ENCODE measurements at regions not wholly inside any gene's neighbourhood (a gene's known extent, or its start where the extent isn't known, plus 50 kb on each side); places are given as distances from the start of the nearest gene placed in this dataset.

- Histone ChIP-seq H4K8ac (ENCODE audit: low read length) (no peak overlapping the region), H2AK5ac (ENCODE audit: low read length, severe bottlenecking) (no peak overlapping the region), H2BK15ac (ENCODE audit: low read depth, poor library complexity, severe bottlenecking) (no peak overlapping the region), H3K27me3 (ENCODE audit: control insufficient read depth in 1 of 2, insufficient read depth in 1 of 2, low read length in 2 of 2) (no peaks in the 10 kb centered on the region), H2BK120ac (ENCODE audit: low read depth, low read length) (no peak overlapping the region), H3K4ac (ENCODE audit: low read depth in 1 of 2, low read length in 2 of 2) (no peak overlapping the region), H3K4me1 (ENCODE audit: control insufficient read depth, insufficient read depth, low read depth, low read length) (peaks cover 1% of the 10 kb centered on the region), H3K9ac (ENCODE audit: low read length) (no peak overlapping the region), H3K36me3 (ENCODE audit: control insufficient read depth in 1 of 2, insufficient read depth in 2 of 2, low read depth in 1 of 2, low read length in 2 of 2) (no peaks in the 10 kb centered on the region), H3K18ac (ENCODE audit: low read depth in 1 of 2, low read length in 2 of 2) (no peak overlapping the region), H3K4me2 (ENCODE audit: low read length, poor library complexity, severe bottlenecking) (no peak overlapping the region), H4K91ac (ENCODE audit: low read length) (no peak overlapping the region), H3K9me3 (ENCODE audit: control insufficient read depth, low read length) (no peaks in the 10 kb centered on the region), H3K27ac (ENCODE audit: low read length, poor library complexity, severe bottlenecking) (no peak overlapping the region), H3K79me1 (replicated peaks; ENCODE audit: low read length, poor library complexity, severe bottlenecking) (no peaks in the 10 kb centered on the region), H3K23ac (ENCODE audit: low read length in 2 of 2) (no peak overlapping the region), H3K14ac (ENCODE audit: low read length in 2 of 2) (no peak overlapping the region), H2AFZ (ENCODE audit: low read depth, low read length) (no peak overlapping the region), H2BK5ac (ENCODE audit: low read depth, low read length, poor library complexity, severe bottlenecking) (no peak overlapping the region), H2BK12ac (ENCODE audit: low read length in 2 of 2) (no peak overlapping the region), H3K4me3 (ENCODE audit: insufficient read depth in 1 of 2, low read depth in 1 of 2, low read length in 2 of 2) (no peak overlapping the region)
- WGBS = 81% methylated on average over 17 of the region's 17 CpGs
- no peak for DNase-seq
Observed at GRCh38 chr2:155350783-155351580, 652.5 kb downstream of the KCNJ3 start.

DNA sequence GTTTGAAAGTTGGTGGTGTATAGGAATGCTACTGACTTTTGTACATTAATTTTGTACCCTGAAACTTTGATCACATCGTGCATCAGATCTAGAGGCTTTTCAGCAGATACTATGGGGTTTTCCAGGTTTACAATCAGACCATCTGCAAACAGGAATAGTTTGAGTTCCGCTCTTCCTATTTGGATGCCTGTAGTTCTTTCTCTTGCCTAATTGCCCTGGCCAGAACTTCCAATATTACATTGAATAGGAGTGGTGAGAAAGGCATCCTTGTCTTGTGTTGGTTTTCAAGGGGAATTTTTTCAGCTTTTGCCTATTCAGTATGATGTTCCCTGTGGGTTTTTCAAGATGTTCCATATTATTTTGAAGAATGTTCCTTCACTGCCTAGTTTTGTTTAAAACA, 633.5 kb downstream of the KCNJ3 start:
- DNase-seq = no peak
- Histone ChIP-seq H4K91ac (ENCODE audit: low read length) (no peak overlapping the region), H2BK5ac (ENCODE audit: low read depth, low read length, poor library complexity, severe bottlenecking) (no peak overlapping the region), H3K18ac (ENCODE audit: low read depth in 1 of 2, low read length in 2 of 2) (no peak overlapping the region), H3K9me3 (ENCODE audit: control insufficient read depth, low read length) (no peaks in the 10 kb centered on the region), H3K23ac (ENCODE audit: low read length in 2 of 2) (no peak overlapping the region), H2AFZ (ENCODE audit: low read depth, low read length) (no peak overlapping the region), H2BK12ac (ENCODE audit: low read length in 2 of 2) (no peak overlapping the region), H2BK120ac (ENCODE audit: low read depth, low read length) (no peak overlapping the region), H3K4me1 (ENCODE audit: control insufficient read depth, insufficient read depth, low read depth, low read length) (no peaks in the 10 kb centered on the region), H2AK5ac (ENCODE audit: low read length, severe bottlenecking) (no peak overlapping the region), H3K27ac (ENCODE audit: low read length, poor library complexity, severe bottlenecking) (no peak overlapping the region), H3K36me3 (ENCODE audit: control insufficient read depth in 1 of 2, insufficient read depth in 2 of 2, low read depth in 1 of 2, low read length in 2 of 2) (no peaks in the 10 kb centered on the region), H3K4me3 (ENCODE audit: insufficient read depth in 1 of 2, low read depth in 1 of 2, low read length in 2 of 2) (no peak overlapping the region), H3K27me3 (ENCODE audit: control insufficient read depth in 1 of 2, insufficient read depth in 1 of 2, low read length in 2 of 2) (no peaks in the 10 kb centered on the region), H3K4me2 (ENCODE audit: low read length, poor library complexity, severe bottlenecking) (no peak overlapping the region), H3K4ac (ENCODE audit: low read depth in 1 of 2, low read length in 2 of 2) (no peak overlapping the region), H3K14ac (ENCODE audit: low read length in 2 of 2) (no peak overlapping the region), H2BK15ac (ENCODE audit: low read depth, poor library complexity, severe bottlenecking) (no peak overlapping the region), H3K79me1 (replicated peaks; ENCODE audit: low read length, poor library complexity, severe bottlenecking) (no peaks in the 10 kb centered on the region), H4K8ac (ENCODE audit: low read length) (no peak overlapping the region), H3K9ac (ENCODE audit: low read length) (no peak overlapping the region)
- 56% methylated on average over 2 of the region's 2 CpGs for WGBS

DNA sequence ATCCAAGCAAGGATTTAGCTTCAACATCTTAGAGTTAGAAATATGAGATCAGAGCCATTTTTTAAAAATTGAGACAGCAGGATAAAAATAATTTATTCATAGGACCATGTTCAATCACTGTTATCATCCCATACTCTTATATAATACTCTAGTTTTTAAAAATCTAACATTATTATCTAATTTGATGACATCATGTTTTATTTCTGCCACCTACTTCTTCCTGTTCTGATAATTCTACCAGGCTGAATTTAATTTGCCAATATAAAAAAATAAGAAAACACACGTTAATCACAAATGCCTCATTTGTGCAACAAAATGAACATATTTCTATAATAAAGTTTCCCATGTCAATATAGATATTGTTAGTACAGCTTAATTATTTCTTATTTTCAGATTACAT, 621.7 kb downstream of the KCNJ3 start:
- no peaks in the 10 kb centered on the region for H3K4me1 ChIP-seq (ENCODE audit: control insufficient read depth, insufficient read depth, low read depth, low read length)
- no peaks in the 10 kb centered on the region for H3K79me1 ChIP-seq (replicated peaks; ENCODE audit: low read length, poor library complexity, severe bottlenecking)
- H2BK15ac ChIP-seq (ENCODE audit: low read depth, poor library complexity, severe bottlenecking) = no peak overlapping the region
- H2AFZ ChIP-seq (ENCODE audit: low read depth, low read length) = no peak overlapping the region
- H2AK5ac ChIP-seq (ENCODE audit: low read length, severe bottlenecking) = no peak overlapping the region
- no peak for DNase-seq
- no peak overlapping the region for H3K4me2 ChIP-seq (ENCODE audit: low read length, poor library complexity, severe bottlenecking)
- H4K91ac ChIP-seq (ENCODE audit: low read length) = no peak overlapping the region
- no peak overlapping the region for H3K27ac ChIP-seq (ENCODE audit: low read length, poor library complexity, severe bottlenecking)
- no peak overlapping the region for H3K18ac ChIP-seq (ENCODE audit: low read depth in 1 of 2, low read length in 2 of 2)
- no peak overlapping the region for H3K4ac ChIP-seq (ENCODE audit: low read depth in 1 of 2, low read length in 2 of 2)
- no peak overlapping the region for H2BK120ac ChIP-seq (ENCODE audit: low read depth, low read length)
- H3K14ac ChIP-seq (ENCODE audit: low read length in 2 of 2) = no peak overlapping the region
- H3K36me3 ChIP-seq (ENCODE audit: control insufficient read depth in 1 of 2, insufficient read depth in 2 of 2, low read depth in 1 of 2, low read length in 2 of 2) = no peaks in the 10 kb centered on the region
- H3K23ac ChIP-seq (ENCODE audit: low read length in 2 of 2) = no peak overlapping the region
- no peaks in the 10 kb centered on the region for H3K9me3 ChIP-seq (ENCODE audit: control insufficient read depth, low read length)
- no peak overlapping the region for H3K4me3 ChIP-seq (ENCODE audit: insufficient read depth in 1 of 2, low read depth in 1 of 2, low read length in 2 of 2)
- H3K27me3 ChIP-seq (ENCODE audit: control insufficient read depth in 1 of 2, insufficient read depth in 1 of 2, low read length in 2 of 2) = no peaks in the 10 kb centered on the region
- no peak overlapping the region for H2BK12ac ChIP-seq (ENCODE audit: low read length in 2 of 2)
- no peak overlapping the region for H4K8ac ChIP-seq (ENCODE audit: low read length)
- H2BK5ac ChIP-seq (ENCODE audit: low read depth, low read length, poor library complexity, severe bottlenecking) = no peak overlapping the region
- WGBS = no CpG with 5 or more reads among the region's 1 CpG
- no peak overlapping the region for H3K9ac ChIP-seq (ENCODE audit: low read length)

DNA sequence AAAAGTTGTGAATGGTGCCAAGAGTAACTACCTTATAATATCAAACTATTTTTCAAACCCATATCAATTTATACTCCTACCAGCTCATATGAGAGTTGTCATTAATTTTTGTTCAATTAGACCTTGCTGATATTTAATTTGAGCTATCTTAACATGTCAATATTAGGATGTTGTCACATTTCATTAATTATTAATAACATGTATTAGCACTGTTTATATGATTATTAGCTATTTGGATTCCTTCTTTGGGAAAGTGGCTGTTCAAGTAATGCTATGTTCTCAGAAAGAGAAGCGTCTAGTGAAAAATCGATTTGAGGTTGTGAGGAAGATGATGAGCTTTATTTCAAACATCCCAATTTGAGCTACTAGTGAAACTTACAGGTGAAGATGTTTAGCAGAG, 620.2 kb downstream of the KCNJ3 start:
- no peak overlapping the region for H4K8ac ChIP-seq (ENCODE audit: low read length)
- no peak overlapping the region for H2BK12ac ChIP-seq (ENCODE audit: low read length in 2 of 2)
- H3K4me1 ChIP-seq (ENCODE audit: control insufficient read depth, insufficient read depth, low read depth, low read length) = no peaks in the 10 kb centered on the region
- DNase-seq = no peak
- H2BK120ac ChIP-seq (ENCODE audit: low read depth, low read length) = no peak overlapping the region
- no peak overlapping the region for H3K27ac ChIP-seq (ENCODE audit: low read length, poor library complexity, severe bottlenecking)
- H4K91ac ChIP-seq (ENCODE audit: low read length) = no peak overlapping the region
- no peak overlapping the region for H2AK5ac ChIP-seq (ENCODE audit: low read length, severe bottlenecking)
- WGBS = 86% methylated on average over 2 of the region's 2 CpGs
- H3K14ac ChIP-seq (ENCODE audit: low read length in 2 of 2) = no peak overlapping the region
- no peak overlapping the region for H3K23ac ChIP-seq (ENCODE audit: low read length in 2 of 2)
- H2AFZ ChIP-seq (ENCODE audit: low read depth, low read length) = no peak overlapping the region
- H3K27me3 ChIP-seq (ENCODE audit: control insufficient read depth in 1 of 2, insufficient read depth in 1 of 2, low read length in 2 of 2) = no peaks in the 10 kb centered on the region
- H3K4me2 ChIP-seq (ENCODE audit: low read length, poor library complexity, severe bottlenecking) = no peak overlapping the region
- no peaks in the 10 kb centered on the region for H3K9me3 ChIP-seq (ENCODE audit: control insufficient read depth, low read length)
- no peak overlapping the region for H3K4ac ChIP-seq (ENCODE audit: low read depth in 1 of 2, low read length in 2 of 2)
- no peak overlapping the region for H3K9ac ChIP-seq (ENCODE audit: low read length)
- no peaks in the 10 kb centered on the region for H3K79me1 ChIP-seq (replicated peaks; ENCODE audit: low read length, poor library complexity, severe bottlenecking)
- no peak overlapping the region for H3K4me3 ChIP-seq (ENCODE audit: insufficient read depth in 1 of 2, low read depth in 1 of 2, low read length in 2 of 2)
- H3K18ac ChIP-seq (ENCODE audit: low read depth in 1 of 2, low read length in 2 of 2) = no peak overlapping the region
- H3K36me3 ChIP-seq (ENCODE audit: control insufficient read depth in 1 of 2, insufficient read depth in 2 of 2, low read depth in 1 of 2, low read length in 2 of 2) = no peaks in the 10 kb centered on the region
- no peak overlapping the region for H2BK15ac ChIP-seq (ENCODE audit: low read depth, poor library complexity, severe bottlenecking)
- no peak overlapping the region for H2BK5ac ChIP-seq (ENCODE audit: low read depth, low read length, poor library complexity, severe bottlenecking)
